Activated T-cell treated with anti-CD3 and anti-CD28 coated beads, Interleukin-2, amount 50 U/mL, for 4 hours (primary cell): ENCODE measurements at regions not wholly inside any gene's neighbourhood (a gene's known extent, or its start where the extent isn't known, plus 50 kb on each side); places are given as distances from the start of the nearest gene placed in this dataset.

ENCODE experiments used
- ATAC-seq, 2 donors: fragments of 200-7000 bp; cut with Tn5 transposase; one replicate each; pipeline ENCODE4 v1.10.0; 2021
- DNase-seq: peaks from one replicate; pipeline ENCODE4 v3.0.0-alpha.2; 2020
- H3K27me3 Mint-ChIP-seq: one replicate; pipeline ENCODE4 v1.8.0; 2021; ENCODE audit warnings: low read depth, mixed read lengths
- H3K36me3 Mint-ChIP-seq: one replicate; pipeline ENCODE4 v1.8.0; 2022; ENCODE audit warnings: mixed read lengths; ENCODE audit not compliant: insufficient read depth
- H3K4me1 Mint-ChIP-seq: one replicate; pipeline ENCODE4 v1.8.0; 2021; ENCODE audit warnings: low read depth, mixed read lengths
- H3K4me3 Mint-ChIP-seq: one replicate; pipeline ENCODE4 v1.8.0; 2021; ENCODE audit warnings: mild to moderate bottlenecking, moderate library complexity, mixed read lengths
- H3K9me3 Mint-ChIP-seq: one replicate; pipeline ENCODE4 v1.8.0; 2021; ENCODE audit warnings: mixed read lengths

GRCh38 chr6:66866801-66867200 is 1159.8 kb upstream of the EYS start:
- peaks cover 32% of the 10 kb centered on the region for H3K9me3 Mint-ChIP-seq
- no peaks in the 10 kb centered on the region for H3K27me3 Mint-ChIP-seq
- no peaks in the 10 kb centered on the region for H3K36me3 Mint-ChIP-seq
- no peak overlapping the region for H3K4me3 Mint-ChIP-seq
- ATAC-seq (no peak), DNase-seq (no peak)
- no peaks in the 10 kb centered on the region for H3K4me1 Mint-ChIP-seq

- no peak for ATAC-seq
- H3K4me3 Mint-ChIP-seq = no peak overlapping the region
- H3K4me1 Mint-ChIP-seq = no peaks in the 10 kb centered on the region
- no peaks in the 10 kb centered on the region for H3K36me3 Mint-ChIP-seq
- no peak for DNase-seq
- no peaks in the 10 kb centered on the region for H3K27me3 Mint-ChIP-seq
- peaks cover 30% of the 10 kb centered on the region for H3K9me3 Mint-ChIP-seq
Measured at GRCh38 chr6:66865771-66866170, 1158.7 kb upstream of the EYS start.

- Mint-ChIP-seq H3K4me3 (no peak overlapping the region), H3K4me1 (no peaks in the 10 kb centered on the region), H3K36me3 (no peaks in the 10 kb centered on the region), H3K27me3 (no peaks in the 10 kb centered on the region), H3K9me3 (peaks cover 19% of the 10 kb centered on the region)
- ATAC-seq (no peak), DNase-seq (no peak)
Measured at GRCh38 chr6:66861007-66861541, 1154.0 kb upstream of the EYS start.

- DNase-seq = no peak
- no peaks in the 10 kb centered on the region for H3K27me3 Mint-ChIP-seq
- H3K4me1 Mint-ChIP-seq = no peaks in the 10 kb centered on the region
- no peak overlapping the region for H3K4me3 Mint-ChIP-seq
- ATAC-seq = no peak
- peaks cover 19% of the 10 kb centered on the region for H3K9me3 Mint-ChIP-seq
- no peaks in the 10 kb centered on the region for H3K36me3 Mint-ChIP-seq
Measured at GRCh38 chr6:66860328-66860727, 1153.3 kb upstream of the EYS start.

- Mint-ChIP-seq H3K36me3 (no peaks in the 10 kb centered on the region), H3K9me3 (peaks cover 12% of the 10 kb centered on the region), H3K4me1 (no peaks in the 10 kb centered on the region), H3K4me3 (no peak overlapping the region), H3K27me3 (no peaks in the 10 kb centered on the region)
- DNase-seq = no peak
- no peak for ATAC-seq
Measured at GRCh38 chr6:66858196-66858595, 1151.2 kb upstream of the EYS start.

- no peaks in the 10 kb centered on the region for H3K9me3 Mint-ChIP-seq
Measured at GRCh38 chr6:66854014-66854413, 1147.0 kb upstream of the EYS start.

GRCh38 chr6:66851930-66852329 is 1144.9 kb upstream of the EYS start:
- no peaks in the 10 kb centered on the region for H3K36me3 Mint-ChIP-seq
- DNase-seq = no peak
- H3K27me3 Mint-ChIP-seq = no peaks in the 10 kb centered on the region
- no peak for ATAC-seq
- H3K4me3 Mint-ChIP-seq = no peak overlapping the region
- no peaks in the 10 kb centered on the region for H3K4me1 Mint-ChIP-seq
- H3K9me3 Mint-ChIP-seq = peaks cover 4% of the 10 kb centered on the region

More at GRCh38 chr6:66854014-66854413, 1147.0 kb upstream of the EYS start:
- Mint-ChIP-seq H3K4me1 (no peaks in the 10 kb centered on the region), H3K4me3 (no peak overlapping the region), H3K36me3 (no peaks in the 10 kb centered on the region), H3K27me3 (no peaks in the 10 kb centered on the region)
- no peak for DNase-seq
- no peak for ATAC-seq

GRCh38 chr6:66849843-66850242 is 1142.8 kb upstream of the EYS start:
- Mint-ChIP-seq H3K9me3 (peaks cover 6% of the 10 kb centered on the region), H3K4me1 (no peaks in the 10 kb centered on the region), H3K36me3 (no peaks in the 10 kb centered on the region), H3K4me3 (no peak overlapping the region), H3K27me3 (no peaks in the 10 kb centered on the region)
- DNase-seq (no peak), ATAC-seq (no peak)

- no peak for DNase-seq
- no peaks in the 10 kb centered on the region for H3K4me1 Mint-ChIP-seq
- no peaks in the 10 kb centered on the region for H3K27me3 Mint-ChIP-seq
- H3K36me3 Mint-ChIP-seq = no peaks in the 10 kb centered on the region
- peaks cover 6% of the 10 kb centered on the region for H3K9me3 Mint-ChIP-seq
- ATAC-seq = no peak
- no peak overlapping the region for H3K4me3 Mint-ChIP-seq
Measured at GRCh38 chr6:66848244-66848953, 1141.4 kb upstream of the EYS start.

GRCh38 chr6:66838764-66839163 is 1131.7 kb upstream of the EYS start:
- ATAC-seq (no peak), DNase-seq (no peak)
- Mint-ChIP-seq H3K36me3 (no peaks in the 10 kb centered on the region), H3K4me3 (no peak overlapping the region), H3K4me1 (no peaks in the 10 kb centered on the region), H3K9me3 (peaks cover 15% of the 10 kb centered on the region), H3K27me3 (no peaks in the 10 kb centered on the region)

GRCh38 chr6:66825539-66825938 is 1118.5 kb upstream of the EYS start:
- ATAC-seq (no peak), DNase-seq (no peak)
- Mint-ChIP-seq H3K36me3 (no peaks in the 10 kb centered on the region), H3K4me1 (no peaks in the 10 kb centered on the region), H3K4me3 (no peak overlapping the region), H3K27me3 (no peaks in the 10 kb centered on the region), H3K9me3 (peaks cover 8% of the 10 kb centered on the region)

- DNase-seq (no peak), ATAC-seq (no peak)
- H3K4me3 Mint-ChIP-seq = no peak overlapping the region
Measured at GRCh38 chr6:66814156-66814555, 1107.1 kb upstream of the EYS start.

GRCh38 chr6:66808771-66809170 is 1101.7 kb upstream of the EYS start:
- H3K9me3 Mint-ChIP-seq = peaks cover 4% of the 10 kb centered on the region
- ATAC-seq (no peak), DNase-seq (no peak)
- no peaks in the 10 kb centered on the region for H3K36me3 Mint-ChIP-seq
- H3K27me3 Mint-ChIP-seq = no peaks in the 10 kb centered on the region
- H3K4me3 Mint-ChIP-seq = no peak overlapping the region
- no peaks in the 10 kb centered on the region for H3K4me1 Mint-ChIP-seq

More at GRCh38 chr6:66814156-66814555, 1107.1 kb upstream of the EYS start:
- no peaks in the 10 kb centered on the region for H3K27me3 Mint-ChIP-seq
- H3K4me1 Mint-ChIP-seq = no peaks in the 10 kb centered on the region
- no peaks in the 10 kb centered on the region for H3K9me3 Mint-ChIP-seq
- no peaks in the 10 kb centered on the region for H3K36me3 Mint-ChIP-seq

- no peaks in the 10 kb centered on the region for H3K4me1 Mint-ChIP-seq
- no peaks in the 10 kb centered on the region for H3K27me3 Mint-ChIP-seq
- peaks cover 9% of the 10 kb centered on the region for H3K9me3 Mint-ChIP-seq
- ATAC-seq (no peak), DNase-seq (no peak)
- H3K4me3 Mint-ChIP-seq = no peak overlapping the region
- H3K36me3 Mint-ChIP-seq = no peaks in the 10 kb centered on the region
Measured at GRCh38 chr6:66796987-66797386, 1090.0 kb upstream of the EYS start.

GRCh38 chr6:66788579-66788978 is 1081.6 kb upstream of the EYS start:
- Mint-ChIP-seq H3K4me3 (no peak overlapping the region), H3K9me3 (peaks cover 14% of the 10 kb centered on the region), H3K4me1 (no peaks in the 10 kb centered on the region), H3K27me3 (no peaks in the 10 kb centered on the region), H3K36me3 (no peaks in the 10 kb centered on the region)
- DNase-seq = no peak
- no peak for ATAC-seq
